Endothelial cell (in vitro differentiated cells): ENCODE measurements at regions not wholly inside any gene's neighbourhood (a gene's known extent, or its start where the extent isn't known, plus 50 kb on each side); places are given as distances from the start of the nearest gene placed in this dataset.

Source experiments
- DNase-seq: peaks from one replicate; pipeline ENCODE4 v3.0.0; 2021; ENCODE audit warnings: low spot score
- H3K27ac Mint-ChIP-seq: one replicate; pipeline ENCODE4 v1.8.0; 2021; ENCODE audit warnings: mixed read lengths, inconsistent platforms; ENCODE audit not compliant: unreplicated experiment
- H3K27me3 Mint-ChIP-seq: one replicate; pipeline ENCODE4 v1.8.0; 2021; ENCODE audit warnings: mild to moderate bottlenecking, moderate library complexity, mixed read lengths, inconsistent platforms; ENCODE audit not compliant: unreplicated experiment
- H3K36me3 Mint-ChIP-seq: one replicate; pipeline ENCODE4 v1.8.0; 2021; ENCODE audit warnings: mild to moderate bottlenecking, low read depth, mixed read lengths, inconsistent platforms; ENCODE audit not compliant: unreplicated experiment
- H3K4me1 Mint-ChIP-seq: one replicate; pipeline ENCODE4 v1.8.0; 2021; ENCODE audit warnings: mild to moderate bottlenecking, mixed read lengths, inconsistent platforms; ENCODE audit not compliant: unreplicated experiment
- H3K4me3 Mint-ChIP-seq: one replicate; pipeline ENCODE4 v1.8.0; 2021; ENCODE audit warnings: mild to moderate bottlenecking, mixed read lengths, inconsistent platforms; ENCODE audit not compliant: unreplicated experiment
- H3K9me3 Mint-ChIP-seq: one replicate; pipeline ENCODE4 v1.8.0; 2021; ENCODE audit warnings: mixed read lengths, inconsistent platforms; ENCODE audit not compliant: unreplicated experiment
- CTCF ChIP-seq: fragments of 200-600 bp; sonication (generic); IDR thresholded peaks from one replicate; pipeline ENCODE4 v1.5.0; 2021; ENCODE audit warnings: antibody characterized with exemption; ENCODE audit not compliant: unreplicated experiment

- H3K27me3 Mint-ChIP-seq, result peaks cover 2% of the 10 kb centered on the region
- H3K27ac Mint-ChIP-seq, result no peak overlapping the region
- H3K9me3 Mint-ChIP-seq, result no peaks in the 10 kb centered on the region
- no peak overlapping the region for H3K4me3 Mint-ChIP-seq
- H3K36me3 Mint-ChIP-seq, result no peaks in the 10 kb centered on the region
- DNase-seq, result no peak
- H3K4me1 Mint-ChIP-seq, result no peaks in the 10 kb centered on the region
- no peak for TF ChIP-seq CTCF
These were observed 290.8 kb downstream of the MED10 start for GRCh38 chr5:6087576-6087975.

- Mint-ChIP-seq H3K9me3 (no peaks in the 10 kb centered on the region), H3K36me3 (no peaks in the 10 kb centered on the region), H3K4me1 (no peaks in the 10 kb centered on the region), H3K27ac (no peak overlapping the region), H3K27me3 (peaks cover 1% of the 10 kb centered on the region), H3K4me3 (no peak overlapping the region)
- TF ChIP-seq CTCF, result no peak
- DNase-seq, result no peak
These were observed 291.5 kb downstream of the MED10 start for GRCh38 chr5:6086871-6087270.

GRCh38 chr5:6085341-6085860 lies 292.9 kb downstream of the MED10 start:
- Mint-ChIP-seq H3K27me3 (no peaks in the 10 kb centered on the region), H3K4me1 (no peaks in the 10 kb centered on the region), H3K9me3 (no peaks in the 10 kb centered on the region), H3K27ac (no peak overlapping the region), H3K36me3 (no peaks in the 10 kb centered on the region), H3K4me3 (no peak overlapping the region)
- no peak for DNase-seq
- TF ChIP-seq CTCF, result no peak

GRCh38 chr5:6084836-6085235 lies 293.5 kb downstream of the MED10 start:
- H3K36me3 Mint-ChIP-seq, result no peaks in the 10 kb centered on the region
- no peak overlapping the region for H3K4me3 Mint-ChIP-seq
- TF ChIP-seq CTCF, result no peak
- no peaks in the 10 kb centered on the region for H3K9me3 Mint-ChIP-seq
- no peaks in the 10 kb centered on the region for H3K4me1 Mint-ChIP-seq
- no peaks in the 10 kb centered on the region for H3K27me3 Mint-ChIP-seq
- DNase-seq, result no peak
- no peak overlapping the region for H3K27ac Mint-ChIP-seq

GRCh38 chr5:6084376-6084775 lies 294.0 kb downstream of the MED10 start:
- no peak for DNase-seq
- Mint-ChIP-seq H3K27ac (no peak overlapping the region), H3K4me1 (no peaks in the 10 kb centered on the region), H3K4me3 (no peak overlapping the region), H3K9me3 (no peaks in the 10 kb centered on the region), H3K36me3 (no peaks in the 10 kb centered on the region), H3K27me3 (no peaks in the 10 kb centered on the region)
- TF ChIP-seq CTCF, result no peak
